ENCODE measurements at regions not wholly inside any gene's neighbourhood (a gene's known extent, or its start where the extent isn't known, plus 50 kb on each side); places are given as distances from the start of the nearest gene placed in this dataset.

DNA sequence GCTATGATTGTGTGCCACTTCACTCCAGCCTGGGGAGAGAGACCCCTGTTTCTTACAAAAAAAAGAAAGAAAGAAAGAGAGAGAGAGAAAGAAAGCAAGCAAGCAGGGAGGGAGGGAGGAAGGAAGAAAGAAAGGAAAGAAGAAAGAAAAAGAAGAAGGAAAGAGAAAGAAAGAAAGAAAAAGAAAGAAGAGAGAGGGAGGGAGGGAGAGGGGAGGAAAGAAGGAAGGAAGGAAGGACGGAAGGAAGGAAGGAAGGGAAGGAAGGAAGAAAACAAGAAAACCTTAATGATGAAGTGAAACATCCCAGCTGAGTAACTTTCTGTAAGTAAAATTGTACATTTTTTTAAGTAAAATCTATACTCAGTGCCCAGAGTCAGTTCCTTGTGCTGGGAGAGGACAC, 75.5 kb upstream of the GLS start:
- TF ChIP-seq, protein P1, sequence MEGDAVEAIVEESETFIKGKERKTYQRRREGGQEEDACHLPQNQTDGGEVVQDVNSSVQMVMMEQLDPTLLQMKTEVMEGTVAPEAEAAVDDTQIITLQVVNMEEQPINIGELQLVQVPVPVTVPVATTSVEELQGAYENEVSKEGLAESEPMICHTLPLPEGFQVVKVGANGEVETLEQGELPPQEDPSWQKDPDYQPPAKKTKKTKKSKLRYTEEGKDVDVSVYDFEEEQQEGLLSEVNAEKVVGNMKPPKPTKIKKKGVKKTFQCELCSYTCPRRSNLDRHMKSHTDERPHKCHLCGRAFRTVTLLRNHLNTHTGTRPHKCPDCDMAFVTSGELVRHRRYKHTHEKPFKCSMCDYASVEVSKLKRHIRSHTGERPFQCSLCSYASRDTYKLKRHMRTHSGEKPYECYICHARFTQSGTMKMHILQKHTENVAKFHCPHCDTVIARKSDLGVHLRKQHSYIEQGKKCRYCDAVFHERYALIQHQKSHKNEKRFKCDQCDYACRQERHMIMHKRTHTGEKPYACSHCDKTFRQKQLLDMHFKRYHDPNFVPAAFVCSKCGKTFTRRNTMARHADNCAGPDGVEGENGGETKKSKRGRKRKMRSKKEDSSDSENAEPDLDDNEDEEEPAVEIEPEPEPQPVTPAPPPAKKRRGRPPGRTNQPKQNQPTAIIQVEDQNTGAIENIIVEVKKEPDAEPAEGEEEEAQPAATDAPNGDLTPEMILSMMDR (IDR thresholded peaks at IDR 0.05), result no peak
- TF ChIP-seq POLR2A (IDR thresholded peaks at IDR 0.05), result no peak
